Nephron (organoid): ENCODE measurements at regions not wholly inside any gene's neighbourhood (a gene's known extent, or its start where the extent isn't known, plus 50 kb on each side); places are given as distances from the start of the nearest gene placed in this dataset.

ENCODE experiments used
- H3K27ac Mint-ChIP-seq, 3 experiments: 2 replicates each; pipeline ENCODE4 v1.8.0; 2020; ENCODE audit warnings: mixed read lengths in 3 of 3, mild to moderate bottlenecking in 2 of 3, moderate library complexity in 1 of 3
- H3K27me3 Mint-ChIP-seq: 2 replicates; pipeline ENCODE4 v1.8.0; 2021; ENCODE audit warnings: low read depth, mild to moderate bottlenecking, moderate library complexity, mixed read lengths
- H3K36me3 Mint-ChIP-seq: 2 replicates; pipeline ENCODE4 v1.8.0; 2020; ENCODE audit warnings: low read depth, mixed read lengths
- H3K4me1 Mint-ChIP-seq: 2 replicates; pipeline ENCODE4 v1.8.0; 2020; ENCODE audit warnings: mixed read lengths
- H3K4me3 Mint-ChIP-seq, 3 experiments: 2 replicates each; pipeline ENCODE4 v1.8.0; 2020; ENCODE audit warnings: mild to moderate bottlenecking in 3 of 3, mixed read lengths in 3 of 3, moderate library complexity in 2 of 3
- H3K9me3 Mint-ChIP-seq: 2 replicates; pipeline ENCODE4 v1.8.0; 2020; ENCODE audit warnings: mixed read lengths
- CTCF ChIP-seq, 3 experiments: fragments of 200-600 bp; sonication (generic); IDR thresholded peaks; one replicate each; pipeline ENCODE4 v1.5.0; 2021; ENCODE audit warnings: antibody characterized with exemption in 3 of 3; ENCODE audit not compliant: unreplicated experiment in 3 of 3

GRCh38 chr6:168730931-168731716 is 290.1 kb downstream of the SMOC2 start:
- Mint-ChIP-seq H3K27me3 (no peaks in the 10 kb centered on the region), H3K36me3 (no peaks in the 10 kb centered on the region), H3K4me3 (no peak overlapping the region), H3K4me1 (no peaks in the 10 kb centered on the region), H3K27ac (no peak overlapping the region), H3K9me3 (peaks cover 2% of the 10 kb centered on the region)
- no peak for TF ChIP-seq CTCF (IDR thresholded peaks at IDR 0.05; ENCODE audit: unreplicated experiment in 3 of 3)

GRCh38 chr6:168728056-168728455 is 287.1 kb downstream of the SMOC2 start:
- no peak overlapping the region for H3K4me3 Mint-ChIP-seq
- no peaks in the 10 kb centered on the region for H3K27me3 Mint-ChIP-seq
- peaks cover 3% of the 10 kb centered on the region for H3K9me3 Mint-ChIP-seq

GRCh38 chr6:168726312-168726856 is 285.4 kb downstream of the SMOC2 start:
- Mint-ChIP-seq H3K9me3 (peaks cover 4% of the 10 kb centered on the region), H3K4me3 (no peak overlapping the region), H3K27me3 (no peaks in the 10 kb centered on the region), H3K4me1 (peaks cover 4% of the 10 kb centered on the region), H3K27ac (no peak overlapping the region), H3K36me3 (no peaks in the 10 kb centered on the region)
- TF ChIP-seq CTCF (IDR thresholded peaks at IDR 0.05; ENCODE audit: unreplicated experiment in 3 of 3): no peak

More at GRCh38 chr6:168728056-168728455, 287.1 kb downstream of the SMOC2 start:
- Mint-ChIP-seq H3K4me1 (peaks cover 4% of the 10 kb centered on the region), H3K36me3 (no peaks in the 10 kb centered on the region), H3K27ac (no peak overlapping the region)
- no peak for TF ChIP-seq CTCF (IDR thresholded peaks at IDR 0.05; ENCODE audit: unreplicated experiment in 3 of 3)

GRCh38 chr6:168725802-168726201 is 284.8 kb downstream of the SMOC2 start:
- Mint-ChIP-seq H3K4me3 (no peak overlapping the region), H3K36me3 (no peaks in the 10 kb centered on the region), H3K4me1 (peaks cover 4% of the 10 kb centered on the region), H3K27me3 (peaks cover 2% of the 10 kb centered on the region), H3K27ac (no peak overlapping the region), H3K9me3 (peaks cover 2% of the 10 kb centered on the region)
- no peak for TF ChIP-seq CTCF (IDR thresholded peaks at IDR 0.05; ENCODE audit: unreplicated experiment in 3 of 3)

- H3K4me3 Mint-ChIP-seq: no peak overlapping the region
- H3K4me1 Mint-ChIP-seq: peaks cover 4% of the 10 kb centered on the region
- no peak for TF ChIP-seq CTCF (IDR thresholded peaks at IDR 0.05; ENCODE audit: unreplicated experiment in 3 of 3)
- peaks cover 2% of the 10 kb centered on the region for H3K9me3 Mint-ChIP-seq
- peak overlapping the region in 1 of 3 experiments; percentile 78 for H3K27ac Mint-ChIP-seq
- peaks cover 6% of the 10 kb centered on the region for H3K27me3 Mint-ChIP-seq
- no peaks in the 10 kb centered on the region for H3K36me3 Mint-ChIP-seq
These were observed 283.9 kb downstream of the SMOC2 start for GRCh38 chr6:168724669-168725570.
